HCT116 (cell line): ENCODE measurements at regions not wholly inside any gene's neighbourhood (a gene's known extent, or its start where the extent isn't known, plus 50 kb on each side); places are given as distances from the start of the nearest gene placed in this dataset.

Experiments
- ATAC-seq: fragments of 200-7000 bp; cut with Tn5 transposase; 2 replicates; pipeline ENCODE4 v1.9.1; 2020; ENCODE audit warnings: mild to moderate bottlenecking, moderate library complexity
- BruUV-seq: library from RNA; stranded (reverse); fragments of 400-500 nt; replicated peaks from 2 replicates; lab custom pipeline; 2021; lab: Mats Ljungman, UMichigan
- CTCF ChIA-PET: fragments of 300-600 bp; sonication (Branson Sonifier 250); formaldehyde crosslinking; loops from one replicate; lab custom pipeline; 2021; ENCODE audit warnings: antibody characterized with exemption; lab: Charles Lee
- POLR2A ChIA-PET: fragments of 300-600, 350-600 bp; sonication (Branson Sonifier 250); formaldehyde crosslinking; loops from one replicate; lab custom pipeline; 2021; ENCODE audit warnings: antibody characterized with exemption; lab: Charles Lee
- RAD21 ChIA-PET, 2 experiments: fragments of 300-600 bp; sonication (Branson Sonifier 250); formaldehyde crosslinking; loops; one replicate each; lab custom pipeline; 2023; ENCODE audit warnings: low total read pairs in 2 of 2; ENCODE audit not compliant: uncharacterized antibody in 2 of 2, unreplicated experiment in 2 of 2, low non-redundant PET in 1 of 2; lab: Charles Lee
- DNase-seq: peaks from one replicate; pipeline ENCODE4 v3.0.0-alpha.2; 2010; ENCODE audit warnings: low read depth, low spot score
- H2AFZ ChIP-seq: fragments of 200-600 bp; shearing (Covaris generic), sonication (generic); 2 replicates; pipeline ENCODE4 v1.6.1; 2017; ENCODE audit warnings: low read depth, mixed run types, mixed read lengths, antibody characterized with exemption, low read length; ENCODE audit not compliant: poor library complexity, severe bottlenecking
- H3K27ac ChIP-seq: 2 replicates; pipeline ENCODE4 v1.5.1; 2012; ENCODE audit warnings: low read depth, low read length
- H3K27me3 ChIP-seq: fragments of 200-600 bp; sonication (generic); 2 replicates; pipeline ENCODE4 v1.6.1; 2016; ENCODE audit warnings: mixed run types, low read length, mixed read lengths; ENCODE audit not compliant: insufficient read depth
- H3K36me3 ChIP-seq, 2 experiments: fragments of 200-500 bp in 1 of 2; fragments of 200-600 bp in 1 of 2; sonication (Bioruptor generic) in 1 of 2; sonication (generic) in 1 of 2; 2 replicates each; pipeline versions ENCODE4 v1.5.1 to v1.6.1; 2014 to 2016; ENCODE audit warnings: low read length in 2 of 2, inconsistent platforms in 1 of 2, mixed read lengths in 1 of 2, mixed run types in 1 of 2; ENCODE audit not compliant: insufficient read depth in 2 of 2, control insufficient read depth in 1 of 2
- H3K4me1 ChIP-seq, 2 experiments: fragments of 200-600 bp in 1 of 2; sonication (generic) in 1 of 2; 2 replicates each; pipeline versions ENCODE4 v1.5.1 to v1.6.1; 2012 to 2017; ENCODE audit warnings: low read length in 2 of 2, inconsistent platforms in 1 of 2, mild to moderate bottlenecking in 1 of 2, mixed read lengths in 1 of 2, mixed run types in 1 of 2, moderate library complexity in 1 of 2; ENCODE audit not compliant: insufficient read depth in 2 of 2, control insufficient read depth in 1 of 2
- H3K4me2 ChIP-seq: fragments of 200-600 bp; sonication (generic); 2 replicates; pipeline ENCODE4 v1.6.1; 2017; ENCODE audit warnings: mixed run types, low read length, mixed read lengths
- H3K4me3 ChIP-seq, 2 experiments: fragments of 200-600 bp in 1 of 2; sonication (generic) in 1 of 2; replicated peaks in 1 of 2; 2 replicates each; pipeline ENCODE4 v1.5.1; 2011 to 2016; ENCODE audit warnings: low read length in 2 of 2, control low read depth in 1 of 2, low read depth in 1 of 2, mild to moderate bottlenecking in 1 of 2, mixed read lengths in 1 of 2, mixed run types in 1 of 2
- H3K79me2 ChIP-seq: fragments of 200-600 bp; sonication (generic); 2 replicates; pipeline ENCODE4 v1.6.1; 2017; ENCODE audit warnings: mild to moderate bottlenecking, mixed run types, low read length, moderate library complexity, mixed read lengths; ENCODE audit not compliant: insufficient read depth
- H3K9ac ChIP-seq: fragments of 200-600 bp; sonication (generic); 2 replicates; pipeline ENCODE4 v1.6.1; 2016; ENCODE audit warnings: low read length, mixed read lengths
- H3K9me2 ChIP-seq: fragments of 200-600 bp; sonication (generic), shearing (Covaris generic); 2 replicates; pipeline ENCODE4 v1.6.1; 2017; ENCODE audit warnings: mixed run types, mild to moderate bottlenecking, moderate library complexity; ENCODE audit not compliant: insufficient read depth
- H3K9me3 ChIP-seq, 2 experiments: fragments of 200-500 bp in 1 of 2; fragments of 200-600 bp in 1 of 2; sonication (Bioruptor generic) in 1 of 2; sonication (generic) in 1 of 2; 2 replicates each; pipeline ENCODE4 v1.6.1; 2014 to 2017; ENCODE audit warnings: low read length in 2 of 2, mixed read lengths in 2 of 2, inconsistent platforms in 1 of 2, low read depth in 1 of 2, mild to moderate bottlenecking in 1 of 2, mixed run types in 1 of 2, moderate library complexity in 1 of 2; ENCODE audit not compliant: control insufficient read depth in 1 of 2, insufficient read depth in 1 of 2
- H4K20me1 ChIP-seq: fragments of 200-600 bp; sonication (generic), shearing (Covaris generic); 2 replicates; pipeline ENCODE4 v1.6.1; 2017; ENCODE audit warnings: mixed run types, mild to moderate bottlenecking, moderate library complexity; ENCODE audit not compliant: insufficient read depth
- CBX3 ChIP-seq: IDR thresholded peaks from 2 replicates; pipeline ENCODE4 v1.6.1; 2012; ENCODE audit warnings: low read depth
- CTCF ChIP-seq, 3 experiments: fragments of 200-600 bp in 1 of 3; sonication (generic) in 1 of 3; IDR thresholded peaks in 2 of 3; conservative IDR thresholded peaks in 1 of 3; 2 replicates each; pipeline ENCODE4 v1.5.1; 2012 to 2017; ENCODE audit warnings: low read depth in 2 of 3, low read length in 2 of 3, antibody characterized with exemption in 1 of 3, borderline replicate concordance in 1 of 3, control low read depth in 1 of 3, mild to moderate bottlenecking in 1 of 3, mixed read lengths in 1 of 3, mixed run types in 1 of 3, moderate library complexity in 1 of 3; ENCODE audit not compliant: insufficient read depth in 1 of 3
- FOSL1 ChIP-seq: IDR thresholded peaks from 2 replicates; pipeline ENCODE4 v1.6.1; 2012; ENCODE audit warnings: low read depth
- MAX ChIP-seq: IDR thresholded peaks from 2 replicates; pipeline ENCODE4 v1.6.1; 2012
- SIN3A ChIP-seq: IDR thresholded peaks from 2 replicates; pipeline ENCODE4 v1.6.1; 2012; ENCODE audit warnings: low read depth
- SP1 ChIP-seq: IDR thresholded peaks from 2 replicates; pipeline ENCODE4 v1.6.1; 2012; ENCODE audit warnings: low read depth
- TCF7L2 ChIP-seq: IDR thresholded peaks from 2 replicates; pipeline ENCODE4 v1.7.0; 2011; ENCODE audit warnings: borderline replicate concordance, inconsistent platforms; ENCODE audit not compliant: insufficient read depth, insufficient read length; ENCODE audit errors: extremely low read depth
- YY1 ChIP-seq: IDR thresholded peaks from 2 replicates; pipeline ENCODE4 v1.6.1; 2011; ENCODE audit warnings: low read length, low read depth, moderate library complexity, mild to moderate bottlenecking; ENCODE audit not compliant: insufficient replicate concordance; ENCODE audit errors: extremely low read depth
- ZFX ChIP-seq: fragments of 450-650 bp; IDR thresholded peaks from 2 replicates; pipeline ENCODE4 v1.6.1; 2017
- intact Hi-C: fragments of 100-400 bp; cut with micrococcal nuclease; formaldehyde crosslinking; loops from 2 replicates; pipeline ENCODE4 v1.10.0; 2022
- TF ChIP-seq, protein P1 (sequence below): IDR thresholded peaks from 2 replicates; pipeline ENCODE4 v1.6.1; 2012
- TF ChIP-seq, protein P2 (sequence below): IDR thresholded peaks from 2 replicates; pipeline ENCODE4 v1.6.1; 2011; ENCODE audit warnings: mild to moderate bottlenecking, low read length, moderate library complexity; ENCODE audit not compliant: insufficient replicate concordance; ENCODE audit errors: extremely low read depth

DNA sequence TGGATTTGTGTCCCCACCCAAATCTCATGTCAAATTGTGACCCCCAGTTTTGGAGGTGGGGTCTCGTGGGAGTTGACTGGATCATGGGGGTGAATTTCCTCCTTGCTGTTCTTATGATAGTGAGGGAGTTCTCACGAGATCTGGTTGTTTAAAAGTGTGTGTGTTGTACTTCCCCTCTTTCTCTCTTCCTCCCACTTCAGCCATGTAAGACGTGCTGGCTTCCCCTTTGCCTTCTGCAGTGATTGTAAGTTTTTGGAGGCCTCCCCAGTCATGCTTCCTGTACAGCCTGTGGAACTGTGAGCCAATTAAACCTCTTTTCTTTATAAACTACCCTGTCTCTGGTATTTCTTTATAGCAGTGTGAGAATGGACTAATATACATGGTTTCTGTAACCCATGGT lies 64.6 kb downstream of the RHOU start:
- Histone ChIP-seq H3K79me2 (no peaks in the 10 kb centered on the region), H3K9ac (no peak overlapping the region), H3K9me3 (no peaks in the 10 kb centered on the region), H3K4me3 (no peak overlapping the region), H4K20me1 (no peaks in the 10 kb centered on the region), H3K4me2 (no peak overlapping the region), H2AFZ (no peak overlapping the region), H3K36me3 (no peaks in the 10 kb centered on the region), H3K27ac (no peak overlapping the region), H3K27me3 (0 out of 2 replicates have a peak, but pooled peaks cover 2% of the 10 kb centered on the region), H3K4me1 (no peaks in the 10 kb centered on the region; a peak in 1 of 4 replicates), H3K9me2 (no peaks in the 10 kb centered on the region)
- RAD21 ChIA-PET = no interaction called here
- BruUV-seq = no TSS peak
- ATAC-seq (no peak), DNase-seq (no peak)
- POLR2A ChIA-PET = no interaction called here
- intact Hi-C loops = no loop called here
- CTCF ChIA-PET = no interaction called here
- TF ChIP-seq SP1 (no peak), SIN3A (no peak), MAX (no peak), CBX3 (no peak), FOSL1 (no peak), ZFX (no peak), CTCF (IDR thresholded peaks at IDR 0.05 in 2 of 3, conservative IDR thresholded peaks at IDR 0.05 in 1 of 3; ENCODE audit: borderline replicate concordance in 1 of 3, insufficient read depth in 1 of 3, low read depth in 2 of 3, low read length in 2 of 3) (no peak), TCF7L2 (no peak), YY1 (no peak)
- TF ChIP-seq, protein P1, sequence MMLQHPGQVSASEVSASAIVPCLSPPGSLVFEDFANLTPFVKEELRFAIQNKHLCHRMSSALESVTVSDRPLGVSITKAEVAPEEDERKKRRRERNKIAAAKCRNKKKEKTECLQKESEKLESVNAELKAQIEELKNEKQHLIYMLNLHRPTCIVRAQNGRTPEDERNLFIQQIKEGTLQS = no peak
- TF ChIP-seq, protein P2, sequence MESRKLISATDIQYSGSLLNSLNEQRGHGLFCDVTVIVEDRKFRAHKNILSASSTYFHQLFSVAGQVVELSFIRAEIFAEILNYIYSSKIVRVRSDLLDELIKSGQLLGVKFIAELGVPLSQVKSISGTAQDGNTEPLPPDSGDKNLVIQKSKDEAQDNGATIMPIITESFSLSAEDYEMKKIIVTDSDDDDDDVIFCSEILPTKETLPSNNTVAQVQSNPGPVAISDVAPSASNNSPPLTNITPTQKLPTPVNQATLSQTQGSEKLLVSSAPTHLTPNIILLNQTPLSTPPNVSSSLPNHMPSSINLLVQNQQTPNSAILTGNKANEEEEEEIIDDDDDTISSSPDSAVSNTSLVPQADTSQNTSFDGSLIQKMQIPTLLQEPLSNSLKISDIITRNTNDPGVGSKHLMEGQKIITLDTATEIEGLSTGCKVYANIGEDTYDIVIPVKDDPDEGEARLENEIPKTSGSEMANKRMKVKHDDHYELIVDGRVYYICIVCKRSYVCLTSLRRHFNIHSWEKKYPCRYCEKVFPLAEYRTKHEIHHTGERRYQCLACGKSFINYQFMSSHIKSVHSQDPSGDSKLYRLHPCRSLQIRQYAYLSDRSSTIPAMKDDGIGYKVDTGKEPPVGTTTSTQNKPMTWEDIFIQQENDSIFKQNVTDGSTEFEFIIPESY = no peak
